HEK293 (cell line): ENCODE measurements at regions not wholly inside any gene's neighbourhood (a gene's known extent, or its start where the extent isn't known, plus 50 kb on each side); places are given as distances from the start of the nearest gene placed in this dataset.
A peak's percentile ranks its signal among the peaks of the same experiment; 100 is the strongest.

Source experiments
- CTCF ChIA-PET: fragments of 350-600 bp; formaldehyde crosslinking; extraction: SDS; loops from one replicate; lab custom pipeline; 2021; ENCODE audit warnings: antibody characterized with exemption; lab: Yijun Ruan, JAX
- POLR2A ChIA-PET: fragments of 300-600 bp; formaldehyde crosslinking; extraction: SDS; loops from one replicate; lab custom pipeline; 2020; ENCODE audit warnings: antibody characterized with exemption, inconsistent platforms; lab: Yijun Ruan, JAX
- H3K27ac ChIP-seq: fragments of 200-500 bp; sonication (Bioruptor generic); 2 replicates; pipeline ENCODE4 v1.5.1; 2014; ENCODE audit warnings: low read depth, low read length, control low read depth, inconsistent platforms; ENCODE audit errors: extremely low read depth
- H3K36me3 ChIP-seq, 2 experiments: fragments of 200-500 bp in 1 of 2; sonication (Bioruptor generic) in 1 of 2; 1 replicate in 1 of 2; 2 replicates in 1 of 2; pipeline ENCODE4 v1.5.1; 2014 to 2017; ENCODE audit warnings: inconsistent platforms in 2 of 2, low read length in 2 of 2; ENCODE audit not compliant: control insufficient read depth in 2 of 2, insufficient read depth in 1 of 2
- H3K4me1 ChIP-seq: fragments of 200-500 bp; sonication (Bioruptor generic); 2 replicates; pipeline ENCODE4 v1.5.1; 2014; ENCODE audit warnings: mild to moderate bottlenecking, low read length, inconsistent platforms; ENCODE audit not compliant: control insufficient read depth, insufficient read depth
- H3K4me3 ChIP-seq: 2 replicates; pipeline ENCODE4 v1.5.1; 2011; ENCODE audit warnings: low read depth, mild to moderate bottlenecking, control low read depth, low read length, moderate library complexity
- H3K9me3 ChIP-seq: fragments of 200-500 bp; sonication (Bioruptor generic); 2 replicates; pipeline ENCODE4 v1.5.1; 2014; ENCODE audit warnings: low read depth, low read length, inconsistent platforms; ENCODE audit not compliant: control insufficient read depth, insufficient read depth
- ELK4 ChIP-seq: IDR thresholded peaks from 2 replicates; pipeline ENCODE4 v1.6.1; 2011; ENCODE audit warnings: mild to moderate bottlenecking, low read depth, low read length, borderline replicate concordance
- KLF17 ChIP-seq: fragments of 450-650 bp; formaldehyde crosslinking; IDR thresholded peaks from 2 replicates; pipeline ENCODE4 v1.5.1; 2016; ENCODE audit warnings: missing biosample characterization, missing genetic modification characterization
- MZF1 ChIP-seq: fragments of 450-650 bp; formaldehyde crosslinking; IDR thresholded peaks from 2 replicates; pipeline ENCODE4 v1.5.1; 2017; ENCODE audit warnings: missing biosample characterization, missing genetic modification characterization, borderline replicate concordance
- SETDB1 ChIP-seq: IDR thresholded peaks from one replicate; pipeline ENCODE4 v1.6.1; 2017; ENCODE audit warnings: mild to moderate bottlenecking, low read length, moderate library complexity, mixed read lengths; ENCODE audit not compliant: insufficient read length
- SP7 ChIP-seq: fragments of 450-650 bp; formaldehyde crosslinking; IDR thresholded peaks from 2 replicates; pipeline ENCODE4 v1.5.1; 2016; ENCODE audit warnings: missing biosample characterization, missing genetic modification characterization
- ZBTB11 ChIP-seq: fragments of 450-650 bp; formaldehyde crosslinking; conservative IDR thresholded peaks from 2 replicates; pipeline ENCODE4 v1.5.1; 2016; ENCODE audit warnings: low read depth, missing biosample characterization, missing genetic modification characterization
- ZFP41 ChIP-seq: fragments of 450-650 bp; formaldehyde crosslinking; IDR thresholded peaks from 2 replicates; pipeline ENCODE4 v1.5.1; 2016; ENCODE audit warnings: missing biosample characterization, missing genetic modification characterization, borderline replicate concordance
- ZNF146 ChIP-seq: fragments of 450-650 bp; formaldehyde crosslinking; IDR thresholded peaks from 2 replicates; pipeline ENCODE4 v1.5.1; 2016; ENCODE audit warnings: missing biosample characterization, missing genetic modification characterization
- ZNF292 ChIP-seq: fragments of 450-650 bp; formaldehyde crosslinking; IDR thresholded peaks from 2 replicates; pipeline ENCODE4 v1.5.1; 2016; ENCODE audit warnings: low read depth, missing biosample characterization, missing genetic modification characterization, borderline replicate concordance
- ZNF354C ChIP-seq: fragments of 450-650 bp; formaldehyde crosslinking; IDR thresholded peaks from 2 replicates; pipeline ENCODE4 v1.5.1; 2016; ENCODE audit warnings: missing biosample characterization, missing genetic modification characterization, low read depth, borderline replicate concordance
- ZNF433 ChIP-seq: fragments of 450-650 bp; formaldehyde crosslinking; IDR thresholded peaks from 2 replicates; pipeline ENCODE4 v1.5.1; 2016; ENCODE audit warnings: missing biosample characterization, missing genetic modification characterization, low read depth
- ZNF529 ChIP-seq: fragments of 450-650 bp; formaldehyde crosslinking; IDR thresholded peaks from 2 replicates; pipeline ENCODE4 v1.5.1; 2017; ENCODE audit warnings: missing genetic modification characterization, missing biosample characterization; ENCODE audit not compliant: insufficient replicate concordance
- ZNF549 ChIP-seq: fragments of 450-650 bp; IDR thresholded peaks from 2 replicates; pipeline ENCODE4 v1.5.1; 2018; ENCODE audit warnings: missing biosample characterization, missing genetic modification characterization, mild to moderate bottlenecking, inconsistent platforms, moderate library complexity
- ZNF558 ChIP-seq: fragments of 450-650 bp; formaldehyde crosslinking; IDR thresholded peaks from 2 replicates; pipeline ENCODE4 v1.5.1; 2016; ENCODE audit warnings: missing biosample characterization, missing genetic modification characterization
- ZNF626 ChIP-seq: fragments of 450-650 bp; sonication (Bioruptor Pico); formaldehyde crosslinking; IDR thresholded peaks from 2 replicates; pipeline ENCODE4 v1.5.1; 2018; ENCODE audit warnings: missing biosample characterization, missing genetic modification characterization, inconsistent platforms
- ZSCAN23 ChIP-seq: fragments of 450-650 bp; formaldehyde crosslinking; IDR thresholded peaks from 2 replicates; pipeline ENCODE4 v1.5.1; 2016; ENCODE audit warnings: missing biosample characterization, missing genetic modification characterization

GRCh38 chr1:214753236-214753852 is 150.3 kb downstream of the CENPF start (continued):
- no peak for TF ChIP-seq ZBTB11 (tag by site-specific recombination)
- TF ChIP-seq ZFP41 (tag by site-specific recombination) = no peak
- TF ChIP-seq ZNF292 (tag by site-specific recombination) = no peak
- no peak for TF ChIP-seq ZNF626
- TF ChIP-seq ELK4 = no peak
- no peak for TF ChIP-seq KLF17 (tag by site-specific recombination)
- TF ChIP-seq ZNF354C (tag by site-specific recombination) = no peak
- TF ChIP-seq ZNF146 (tag by site-specific recombination) = no peak
- no peak for TF ChIP-seq SP7 (tag by site-specific recombination)
- no peak for TF ChIP-seq ZSCAN23
- TF ChIP-seq MZF1 (tag by site-specific recombination) = no peak

GRCh38 chr1:214761030-214761429 is 158.0 kb downstream of the CENPF start:
- Histone ChIP-seq H3K27ac (no peak overlapping the region), H3K4me1 (no peaks in the 10 kb centered on the region), H3K9me3 (no peaks in the 10 kb centered on the region), H3K36me3 (no peaks in the 10 kb centered on the region), H3K4me3 (no peak overlapping the region)
- ChIA-PET CTCF (interaction anchor here (0.6 kb wide), 1 partner anchor 1550 kb away, joined by 3 read pairs; no protein-coding TSS in a partner anchor), POLR2A (no interaction called here)
- TF ChIP-seq ZNF433 (tag by site-specific recombination) = no peak

GRCh38 chr1:214762902-214763301 is 159.9 kb downstream of the CENPF start:
- Histone ChIP-seq H3K27ac (no peak overlapping the region), H3K36me3 (no peaks in the 10 kb centered on the region), H3K9me3 (no peaks in the 10 kb centered on the region), H3K4me1 (no peaks in the 10 kb centered on the region), H3K4me3 (no peak overlapping the region)
- ChIA-PET CTCF (no interaction called here), POLR2A (no interaction called here)
- TF ChIP-seq ZNF558 (tag by site-specific recombination) (no peak), SETDB1 (peak; percentile 63), ZNF529 (tag by site-specific recombination) (peak; percentile 59), ZNF549 (no peak)
